IPS DF 6.9 (cell line): ENCODE measurements at regions not wholly inside any gene's neighbourhood (a gene's known extent, or its start where the extent isn't known, plus 50 kb on each side); places are given as distances from the start of the nearest gene placed in this dataset.

Source experiments
- DNase-seq: peaks from one replicate; pipeline ENCODE4 v3.0.0-alpha.2; 2013; ENCODE audit warnings: low read depth, low spot score
- H3K27ac ChIP-seq: one replicate; pipeline ENCODE4 v1.5.1; 2013; ENCODE audit warnings: low read length, control low read depth
- H3K27me3 ChIP-seq: 2 replicates; pipeline ENCODE4 v1.6.1; 2013; ENCODE audit warnings: mild to moderate bottlenecking, low read length; ENCODE audit not compliant: control insufficient read depth, insufficient read depth
- H3K36me3 ChIP-seq: 2 replicates; pipeline ENCODE4 v1.6.1; 2013; ENCODE audit warnings: low read length; ENCODE audit not compliant: control insufficient read depth, insufficient read depth
- H3K4me1 ChIP-seq: 2 replicates; pipeline ENCODE4 v1.6.1; 2013; ENCODE audit warnings: low read length; ENCODE audit not compliant: control insufficient read depth, insufficient read depth
- H3K4me3 ChIP-seq: 2 replicates; pipeline ENCODE4 v1.5.1; 2013; ENCODE audit warnings: mild to moderate bottlenecking, low read length
- H3K9me3 ChIP-seq: 2 replicates; pipeline ENCODE4 v1.6.1; 2013; ENCODE audit warnings: low read length, inconsistent platforms; ENCODE audit not compliant: control insufficient read depth, insufficient read depth
- WGBS: extraction: QIAGEN DNeasy Blood & Tissue Kit; methylation state at CpG from one replicate; pipeline ENCODE4 v1.1.7; 2013; ENCODE audit warnings: mixed read lengths, missing lambda C conversion rate; ENCODE audit not compliant: insufficient read length, insufficient coverage; 5-methylcytosine and 5-hydroxymethylcytosine counted together

DNA sequence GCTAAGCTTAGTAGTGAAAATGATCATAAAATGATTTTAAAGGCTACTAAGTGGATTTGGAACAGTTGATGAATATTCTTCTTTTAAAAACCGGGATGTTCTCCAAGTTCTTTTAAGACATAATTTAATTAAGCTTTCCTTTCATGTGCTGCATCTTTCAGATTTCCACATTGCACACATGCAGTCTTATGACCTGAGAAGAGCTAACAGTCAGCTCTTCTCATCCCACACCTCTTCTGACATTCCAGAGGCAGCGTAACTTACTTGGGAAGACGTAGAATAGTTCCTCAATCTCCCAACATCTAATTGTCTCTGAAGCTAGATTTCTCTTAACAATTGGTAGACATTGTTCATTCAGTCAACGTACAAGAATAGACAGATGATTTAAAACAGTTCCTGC, 181.8 kb downstream of the SP3 start:
- Histone ChIP-seq H3K4me3 (no peak overlapping the region), H3K27me3 (no peaks in the 10 kb centered on the region), H3K4me1 (no peaks in the 10 kb centered on the region), H3K9me3 (no peaks in the 10 kb centered on the region), H3K27ac (no peak overlapping the region), H3K36me3 (no peaks in the 10 kb centered on the region)
- WGBS = no CpG with 5 or more reads among the region's 4 CpGs
- no peak for DNase-seq

DNA sequence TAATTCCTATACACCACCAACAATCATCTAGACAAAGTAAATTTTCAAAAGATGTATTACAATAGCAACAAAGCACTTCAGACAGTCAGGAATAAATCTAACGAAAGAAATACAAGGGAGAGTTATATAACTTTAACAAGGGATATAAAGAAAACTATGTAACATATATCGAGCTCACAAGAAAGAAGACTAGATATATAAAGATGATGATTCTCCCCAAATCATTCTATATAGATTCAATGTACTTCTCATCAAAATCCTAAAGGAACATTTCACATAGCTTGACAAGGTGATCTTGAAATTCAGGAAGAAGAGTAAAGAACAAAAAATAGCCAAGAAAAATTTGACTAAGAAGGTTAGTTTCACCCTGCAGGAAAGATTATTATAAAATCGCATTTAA, 179.4 kb downstream of the SP3 start:
- no peak for DNase-seq
- H3K36me3 ChIP-seq = no peaks in the 10 kb centered on the region
- H3K4me1 ChIP-seq = no peaks in the 10 kb centered on the region
- WGBS = no CpG with 5 or more reads among the region's 3 CpGs
- no peak overlapping the region for H3K4me3 ChIP-seq
- no peaks in the 10 kb centered on the region for H3K9me3 ChIP-seq
- no peaks in the 10 kb centered on the region for H3K27me3 ChIP-seq
- H3K27ac ChIP-seq = no peak overlapping the region

DNA sequence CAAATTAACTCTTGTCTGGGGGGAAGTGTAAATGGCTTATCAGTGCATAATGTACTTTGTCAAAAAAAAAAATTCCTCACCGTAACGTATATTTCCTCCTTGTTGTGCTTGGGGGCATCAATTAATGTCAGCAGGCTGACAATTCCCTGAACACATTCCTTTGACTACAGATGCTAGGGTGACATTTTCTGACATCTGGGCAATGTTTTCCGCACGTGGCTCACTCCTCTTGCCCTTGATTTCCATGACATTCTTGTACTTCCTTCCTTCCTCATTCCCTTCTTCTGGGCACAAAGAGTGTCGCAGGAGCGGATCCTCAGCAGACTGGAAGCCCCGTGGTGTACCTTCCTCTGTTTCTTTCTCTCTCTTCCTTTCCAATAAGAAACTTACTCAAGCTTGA, 173.7 kb downstream of the SP3 start:
- WGBS = no CpG with 5 or more reads among the region's 7 CpGs
- H3K4me1 ChIP-seq = no peaks in the 10 kb centered on the region
- DNase-seq = no peak

DNA sequence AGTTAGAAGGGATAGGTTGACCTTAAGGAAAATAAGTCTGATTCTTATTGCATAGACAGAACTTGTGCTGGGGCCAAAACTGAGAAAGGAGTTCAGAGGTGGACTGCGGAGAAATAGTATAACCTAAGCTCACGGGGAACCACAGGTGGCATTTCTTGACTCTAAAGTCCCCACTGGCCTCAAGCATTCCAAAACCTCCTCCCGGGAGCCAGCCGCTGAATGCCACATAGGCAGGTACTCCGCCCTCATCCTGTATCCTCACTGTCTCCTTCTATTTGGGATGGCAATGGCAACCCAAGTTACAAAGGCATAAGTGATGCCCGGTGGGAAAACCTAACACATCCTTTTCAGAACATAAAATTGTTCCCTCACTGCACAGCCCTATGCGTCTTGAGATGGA, 173.0 kb downstream of the SP3 start:
- H3K4me3 ChIP-seq = no peak overlapping the region
- H3K9me3 ChIP-seq = no peaks in the 10 kb centered on the region
- no peak overlapping the region for H3K27ac ChIP-seq
- no peaks in the 10 kb centered on the region for H3K27me3 ChIP-seq
- no peaks in the 10 kb centered on the region for H3K4me1 ChIP-seq
- no CpG with 5 or more reads among the region's 7 CpGs for WGBS
- H3K36me3 ChIP-seq = no peaks in the 10 kb centered on the region
- DNase-seq = no peak

More for the DNA sequence above, 173.7 kb downstream of the SP3 start:
- Histone ChIP-seq H3K4me3 (no peak overlapping the region), H3K9me3 (no peaks in the 10 kb centered on the region), H3K36me3 (no peaks in the 10 kb centered on the region), H3K27me3 (no peaks in the 10 kb centered on the region), H3K27ac (no peak overlapping the region)

DNA sequence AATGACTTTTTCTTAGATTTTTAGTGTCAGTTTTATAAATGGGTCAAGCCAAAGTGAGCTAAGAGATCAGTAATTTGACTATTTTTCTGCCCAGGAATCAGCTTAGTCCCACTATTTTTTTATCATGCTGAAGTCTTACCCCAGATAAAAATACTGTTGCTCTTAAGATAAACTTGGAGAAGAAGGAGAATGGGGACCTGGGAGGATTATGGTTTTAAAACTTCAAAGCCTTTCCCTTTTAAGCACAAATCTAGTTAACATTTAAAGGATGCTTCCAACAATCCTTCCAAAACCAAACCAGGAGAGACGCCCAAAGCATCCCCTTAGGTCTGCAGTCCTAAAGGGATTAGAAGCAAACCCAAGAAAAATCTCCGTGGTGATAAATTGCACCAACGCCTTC, 172.4 kb downstream of the SP3 start:
- no peaks in the 10 kb centered on the region for H3K27me3 ChIP-seq
- WGBS = no CpG with 5 or more reads among the region's 3 CpGs
- no peak overlapping the region for H3K27ac ChIP-seq
- no peak overlapping the region for H3K4me3 ChIP-seq
- H3K9me3 ChIP-seq = no peaks in the 10 kb centered on the region
- no peaks in the 10 kb centered on the region for H3K36me3 ChIP-seq
- H3K4me1 ChIP-seq = no peaks in the 10 kb centered on the region; the same call in 1 of the 2 replicates
- DNase-seq = no peak

DNA sequence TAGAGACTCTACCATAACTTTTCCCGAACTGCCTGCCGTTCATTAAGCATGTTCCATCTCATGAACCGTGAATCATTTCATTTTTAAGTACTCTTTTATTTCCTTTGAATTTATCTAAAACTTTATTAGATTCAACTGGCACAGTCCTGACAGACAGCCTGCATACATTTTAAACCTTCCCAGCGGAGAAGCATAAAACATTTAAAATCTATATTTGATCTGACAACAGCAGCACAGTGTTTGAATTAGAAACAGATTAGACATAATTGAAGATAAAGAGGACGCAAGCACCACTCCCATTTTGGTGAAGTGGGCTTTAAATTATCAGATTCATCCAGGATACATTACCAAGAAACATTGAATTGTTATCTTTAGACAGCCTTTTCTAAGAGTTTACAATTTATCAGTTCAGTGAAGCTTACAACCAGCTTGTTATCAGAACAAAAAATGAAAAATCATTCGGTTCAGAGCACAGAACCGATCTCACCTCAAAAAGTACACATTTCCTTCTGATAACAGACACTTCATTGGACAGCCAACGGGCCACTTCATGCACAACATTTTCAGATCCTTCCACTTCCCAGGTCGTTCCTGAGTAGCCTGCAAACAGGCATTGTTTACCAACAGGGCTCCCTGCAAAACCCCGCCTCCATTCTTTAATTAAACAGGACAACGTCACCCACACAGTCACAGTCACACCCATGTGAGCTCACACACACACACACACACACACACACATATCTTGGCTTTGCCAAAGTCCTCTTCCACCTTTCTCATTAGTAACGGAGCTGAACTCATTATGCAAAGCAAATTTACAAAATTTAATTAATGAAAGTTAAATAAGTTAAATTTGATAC, 171.2 kb downstream of the SP3 start:
- H3K4me1 ChIP-seq = peaks cover 7% of the 10 kb centered on the region
- WGBS = no CpG with 5 or more reads among the region's 12 CpGs
- no peak for DNase-seq
- no peaks in the 10 kb centered on the region for H3K9me3 ChIP-seq
- H3K36me3 ChIP-seq = no peaks in the 10 kb centered on the region
- no peaks in the 10 kb centered on the region for H3K27me3 ChIP-seq
- no peak overlapping the region for H3K27ac ChIP-seq
- no peak overlapping the region for H3K4me3 ChIP-seq

DNA sequence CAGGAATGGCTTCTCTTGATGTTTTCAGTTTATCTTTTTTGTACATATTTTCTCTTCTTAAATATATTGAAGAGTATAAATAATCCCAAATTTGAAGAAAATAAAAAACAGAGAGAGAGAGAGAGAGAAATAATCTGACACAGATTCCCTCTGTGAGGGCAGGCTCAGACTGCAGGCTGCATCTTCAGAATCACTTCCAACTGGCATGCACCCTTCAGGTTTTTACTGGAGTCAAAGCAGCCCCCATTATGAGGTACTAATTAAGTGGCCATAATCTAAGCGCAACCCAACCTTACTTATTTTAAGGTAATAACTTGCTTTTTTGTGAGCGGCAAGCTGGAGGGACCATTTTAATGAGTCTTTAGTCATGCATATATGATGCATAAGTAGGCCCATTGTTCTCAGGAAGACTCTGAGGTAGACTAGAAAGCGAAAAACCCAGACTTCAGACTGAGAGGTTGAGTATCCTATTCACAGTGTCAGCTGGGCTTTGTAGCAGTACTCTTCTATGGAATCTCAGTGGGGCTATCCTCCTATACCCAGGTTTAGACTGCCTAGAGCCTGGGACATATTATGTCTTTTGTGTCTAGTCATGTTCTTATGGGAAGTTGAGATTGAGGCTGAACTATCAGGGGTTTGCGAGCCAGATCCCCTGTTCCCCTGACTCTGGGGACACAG, 167.4 kb downstream of the SP3 start:
- Histone ChIP-seq H3K4me3 (no peak overlapping the region), H3K27ac (no peak overlapping the region), H3K27me3 (no peaks in the 10 kb centered on the region), H3K36me3 (no peaks in the 10 kb centered on the region), H3K9me3 (no peaks in the 10 kb centered on the region), H3K4me1 (peaks cover 7% of the 10 kb centered on the region)
- DNase-seq = no peak
- WGBS = no CpG with 5 or more reads among the region's 4 CpGs

DNA sequence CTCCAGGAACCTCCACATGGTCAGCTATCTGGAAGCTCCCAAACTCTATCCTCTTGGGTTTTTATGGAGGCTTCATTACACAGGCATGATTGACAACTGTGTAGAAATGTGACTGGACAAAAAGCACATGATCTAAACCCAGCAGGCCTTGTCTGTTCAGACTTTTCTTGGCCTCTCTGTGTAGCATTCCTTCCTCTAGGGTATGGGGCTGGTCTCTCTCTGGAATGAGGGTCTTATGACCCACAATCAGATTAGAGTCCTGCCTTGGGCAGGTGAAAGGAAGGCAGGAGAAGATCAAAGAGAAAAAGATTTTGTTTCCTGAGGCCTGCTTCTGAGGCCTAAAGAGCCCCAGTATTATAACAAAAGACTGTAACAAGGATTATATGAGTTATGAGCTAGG, 162.7 kb downstream of the SP3 start:
- no peak overlapping the region for H3K27ac ChIP-seq
- no peaks in the 10 kb centered on the region for H3K36me3 ChIP-seq
- H3K9me3 ChIP-seq = no peaks in the 10 kb centered on the region
- H3K27me3 ChIP-seq = no peaks in the 10 kb centered on the region
- H3K4me1 ChIP-seq = peaks cover 7% of the 10 kb centered on the region
- DNase-seq = no peak
- H3K4me3 ChIP-seq = no peak overlapping the region

DNA sequence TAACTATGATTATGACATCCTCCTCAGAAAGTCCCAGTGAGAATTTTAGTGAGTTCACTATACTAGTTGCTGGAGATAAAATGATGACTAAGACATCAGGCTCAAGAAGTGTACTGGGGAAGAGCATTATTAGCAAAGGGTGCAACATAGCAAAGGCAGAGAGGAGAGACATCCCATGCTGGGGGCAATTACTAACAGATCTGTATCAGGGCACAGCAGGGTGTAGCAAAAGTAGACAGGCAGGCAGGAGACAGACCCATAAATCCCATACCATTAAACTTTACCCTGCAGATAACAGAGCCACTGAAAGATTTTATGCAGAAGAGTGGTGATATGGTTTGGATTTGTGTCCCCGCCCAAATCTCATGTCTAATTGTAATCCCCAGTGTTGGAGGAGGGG, 161.7 kb downstream of the SP3 start:
- WGBS = no CpG with 5 or more reads among the region's 1 CpG
- H3K36me3 ChIP-seq = no peaks in the 10 kb centered on the region

DNA sequence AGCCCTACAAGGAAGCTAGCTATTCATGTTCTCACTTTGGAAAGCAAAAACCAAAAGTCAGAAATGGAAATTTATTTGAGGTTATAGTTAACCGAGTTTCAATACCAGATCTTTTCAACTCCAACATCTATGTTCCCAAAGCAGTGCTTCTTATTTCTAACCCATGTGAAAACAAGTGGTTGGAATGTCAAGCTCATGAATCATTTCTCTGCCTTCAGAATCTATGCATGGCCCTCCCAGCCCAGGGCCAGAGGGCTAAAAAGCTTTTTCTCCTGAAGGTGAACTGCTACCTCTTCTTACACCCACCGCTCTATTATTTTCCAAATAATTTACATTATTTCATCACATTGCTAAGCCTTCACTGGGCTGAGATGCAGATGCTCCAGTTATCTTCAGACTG, 158.4 kb downstream of the SP3 start:
- no peaks in the 10 kb centered on the region for H3K36me3 ChIP-seq
- no peaks in the 10 kb centered on the region for H3K27me3 ChIP-seq
- H3K27ac ChIP-seq = no peak overlapping the region
- H3K9me3 ChIP-seq = no peaks in the 10 kb centered on the region
- H3K4me3 ChIP-seq = no peak overlapping the region
- WGBS = 100% methylated on average over 1 of the region's 2 CpGs
- DNase-seq = no peak
- H3K4me1 ChIP-seq = no peaks in the 10 kb centered on the region

More for the DNA sequence above, 161.7 kb downstream of the SP3 start:
- Histone ChIP-seq H3K27me3 (no peaks in the 10 kb centered on the region), H3K9me3 (no peaks in the 10 kb centered on the region), H3K27ac (no peak overlapping the region), H3K4me3 (no peak overlapping the region), H3K4me1 (0 out of 2 replicates have a peak, but pooled peaks cover 2% of the 10 kb centered on the region)
- DNase-seq = no peak
